Hematopoietic multipotent progenitor cell (in vitro differentiated cells): ENCODE measurements at regions not wholly inside any gene's neighbourhood (a gene's known extent, or its start where the extent isn't known, plus 50 kb on each side); places are given as distances from the start of the nearest gene placed in this dataset.
"Not testable (repeated sequence)": the region's sequence is repeated elsewhere in the genome, so short reads cannot be mapped to it uniquely, and the experiment has no call there.

Experiments used
- DNase-seq, 3 donors: peaks; one replicate each; pipeline ENCODE4 v3.0.0-alpha.2; 2011 to 2015; ENCODE audit warnings: low read depth in 2 of 3, low spot score in 2 of 3

GRCh38 chr5:60141119-60141518 is 247.6 kb upstream of the PDE4D start:
- no peak for DNase-seq

- DNase-seq: no peak
Observed at GRCh38 chr5:60136841-60137240, 243.3 kb upstream of the PDE4D start.

- DNase-seq: no peak
Observed at GRCh38 chr5:60131504-60131903, 238.0 kb upstream of the PDE4D start.

- no peak for DNase-seq
Observed at GRCh38 chr5:60125636-60126035, 232.1 kb upstream of the PDE4D start.

- DNase-seq: no peak
Observed at GRCh38 chr5:60102961-60103693, 209.6 kb upstream of the PDE4D start.

GRCh38 chr5:60101573-60101972 is 208.0 kb upstream of the PDE4D start:
- DNase-seq: no peak

GRCh38 chr5:60092671-60093422 is 199.3 kb upstream of the PDE4D start:
- no peak for DNase-seq

- DNase-seq: no peak
Observed at GRCh38 chr5:60086583-60086982, 193.1 kb upstream of the PDE4D start.

- no peak for DNase-seq
Observed at GRCh38 chr5:60084226-60084625, 190.7 kb upstream of the PDE4D start.

GRCh38 chr5:60077292-60077691 is 183.8 kb upstream of the PDE4D start:
- DNase-seq: no peak

GRCh38 chr5:60076746-60077145 is 183.2 kb upstream of the PDE4D start:
- no peak for DNase-seq

- no peak for DNase-seq
Observed at GRCh38 chr5:60066502-60066901, 173.0 kb upstream of the PDE4D start.

GRCh38 chr5:60060389-60060788 is 166.9 kb upstream of the PDE4D start:
- no peak for DNase-seq

- no peak for DNase-seq
Observed at GRCh38 chr5:60056191-60056590, 162.7 kb upstream of the PDE4D start.

- DNase-seq: no peak
Observed at GRCh38 chr5:60055168-60055567, 161.6 kb upstream of the PDE4D start.

GRCh38 chr5:60041996-60042664 is 148.6 kb upstream of the PDE4D start:
- not testable (repeated sequence) for DNase-seq

GRCh38 chr5:60041508-60041907 is 148.0 kb upstream of the PDE4D start:
- DNase-seq: not testable (repeated sequence)

- DNase-seq: no peak
Observed at GRCh38 chr5:60036192-60036938, 142.8 kb upstream of the PDE4D start.

- no peak for DNase-seq
Observed at GRCh38 chr5:60026161-60026560, 132.6 kb upstream of the PDE4D start.

- DNase-seq: no peak
Observed at GRCh38 chr5:60024104-60024503, 130.6 kb upstream of the PDE4D start.

GRCh38 chr5:60023255-60023654 is 129.7 kb upstream of the PDE4D start:
- no peak for DNase-seq
